CD4-positive, alpha-beta memory T cell (primary cell): ENCODE measurements at regions not wholly inside any gene's neighbourhood (a gene's known extent, or its start where the extent isn't known, plus 50 kb on each side); places are given as distances from the start of the nearest gene placed in this dataset.

ENCODE experiments used
- CTCF ChIA-PET: fragments of 350-600 bp; sonication (Branson Sonifier 250); formaldehyde crosslinking; loops from one replicate; lab custom pipeline; 2021; ENCODE audit warnings: inconsistent platforms; ENCODE audit not compliant: partially characterized antibody; lab: Charles Lee
- POLR2A ChIA-PET: fragments of 350-600 bp; sonication (Branson Sonifier 250); formaldehyde crosslinking; loops from one replicate; lab custom pipeline; 2021; ENCODE audit not compliant: partially characterized antibody; lab: Charles Lee
- DNase-seq, 5 donors: peaks; one replicate each; pipeline versions ENCODE4 v3.0.0 to v3.0.0-alpha.2; 2020 to 2022; ENCODE audit warnings: mixed read lengths in 1 of 5
- H3K27ac ChIP-seq: one replicate; pipeline ENCODE4 v1.7.0; 2013; ENCODE audit warnings: low read depth, low read length
- H3K27me3 ChIP-seq: 2 replicates; pipeline ENCODE4 v1.7.0; 2013; ENCODE audit warnings: mild to moderate bottlenecking, low read length, moderate library complexity; ENCODE audit not compliant: insufficient read depth
- H3K36me3 ChIP-seq: 2 replicates; pipeline ENCODE4 v1.7.0; 2013; ENCODE audit warnings: mild to moderate bottlenecking, low read length, moderate library complexity; ENCODE audit not compliant: insufficient read depth
- H3K4me1 ChIP-seq: 2 replicates; pipeline ENCODE4 v1.7.0; 2013; ENCODE audit warnings: mild to moderate bottlenecking, low read length, moderate library complexity; ENCODE audit not compliant: insufficient read depth
- H3K4me3 ChIP-seq, 2 donors: one replicate each; pipeline ENCODE4 v1.7.0; 2013; ENCODE audit warnings: low read length in 2 of 2, mild to moderate bottlenecking in 1 of 2
- H3K9me3 ChIP-seq, 2 donors: one replicate each; pipeline ENCODE4 v1.7.0; 2013; ENCODE audit warnings: low read length in 2 of 2, control low read depth in 1 of 2; ENCODE audit not compliant: control insufficient read depth in 1 of 2
- H3K27ac Mint-ChIP-seq, 7 donors: one replicate each; pipeline ENCODE4 v1.8.0; 2020 to 2021; ENCODE audit warnings: mixed read lengths in 7 of 7, mild to moderate bottlenecking in 6 of 7, inconsistent platforms in 3 of 7, moderate library complexity in 3 of 7
- H3K27me3 Mint-ChIP-seq, 2 donors: one replicate each; pipeline ENCODE4 v1.8.0; 2020 to 2021; ENCODE audit warnings: mixed read lengths in 2 of 2
- H3K36me3 Mint-ChIP-seq, 2 donors: one replicate each; pipeline ENCODE4 v1.8.0; 2020 to 2021; ENCODE audit warnings: mixed read lengths in 2 of 2, inconsistent platforms in 1 of 2, mild to moderate bottlenecking in 1 of 2
- H3K4me1 Mint-ChIP-seq, 4 donors: one replicate each; pipeline ENCODE4 v1.8.0; 2020 to 2021; ENCODE audit warnings: mixed read lengths in 4 of 4, mild to moderate bottlenecking in 1 of 4
- H3K4me3 Mint-ChIP-seq, 8 donors: one replicate each; pipeline ENCODE4 v1.8.0; 2020 to 2021; ENCODE audit warnings: mixed read lengths in 8 of 8, mild to moderate bottlenecking in 7 of 8, moderate library complexity in 6 of 8, inconsistent platforms in 3 of 8
- H3K9me3 Mint-ChIP-seq, 8 donors: one replicate each; pipeline ENCODE4 v1.8.0; 2020 to 2021; ENCODE audit warnings: mixed read lengths in 8 of 8, mild to moderate bottlenecking in 5 of 8, inconsistent platforms in 3 of 8, moderate library complexity in 1 of 8
- intact Hi-C: fragments of 100-400 bp; cut with micrococcal nuclease; formaldehyde crosslinking; loops from one replicate; pipeline ENCODE4 v1.15.1; 2023

DNA sequence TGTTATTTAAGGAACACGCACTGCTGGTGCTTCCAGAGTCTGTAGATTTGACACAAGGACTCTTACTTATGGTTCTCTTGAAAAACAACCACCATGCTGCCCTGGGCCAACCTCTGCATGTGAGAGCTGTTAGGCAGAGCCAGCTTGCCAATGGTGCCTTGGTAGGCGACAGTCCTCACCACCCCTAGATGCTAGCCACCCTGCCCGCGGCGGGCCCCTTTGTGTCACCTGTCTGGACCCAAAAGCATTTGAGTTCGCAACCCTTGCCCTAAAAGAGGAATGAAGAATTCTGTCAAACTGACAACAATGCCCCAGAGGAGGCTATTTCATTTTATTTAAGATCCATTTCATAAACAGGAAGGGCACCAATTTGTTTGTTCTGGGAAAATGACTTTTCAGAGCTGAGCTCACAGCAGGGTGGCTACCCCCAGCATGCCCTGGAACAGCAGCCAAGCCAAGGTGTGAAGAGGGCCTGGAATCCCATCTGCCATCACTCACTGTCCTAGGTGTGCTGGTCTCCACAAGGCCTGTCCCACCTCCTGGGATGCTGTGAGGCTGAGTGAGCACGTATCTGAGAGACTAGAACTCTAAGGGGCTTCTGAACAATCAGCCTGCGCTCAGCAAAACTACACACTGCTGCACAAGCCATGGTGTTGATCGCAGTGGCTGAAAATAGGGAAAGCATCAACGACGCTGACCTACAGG lies 63.8 kb upstream of the FZD10 start:
- H3K4me1 Mint-ChIP-seq = no peaks in the 10 kb centered on the region
- no peaks in the 10 kb centered on the region for H3K36me3 Mint-ChIP-seq
- peaks cover 0 to 2% (median 0%) of the 10 kb centered on the region in 8 donors for H3K9me3 Mint-ChIP-seq
- intact Hi-C loops = no loop called here
- CTCF ChIA-PET = no interaction called here
- DNase-seq = no peak
- H3K27me3 Mint-ChIP-seq = peaks cover 0 to 2% of the 10 kb centered on the region in 2 donors
- Histone ChIP-seq H3K27ac (no peak overlapping the region), H3K36me3 (no peaks in the 10 kb centered on the region), H3K27me3 (no peaks in the 10 kb centered on the region), H3K4me3 (no peak overlapping the region), H3K4me1 (no peaks in the 10 kb centered on the region), H3K9me3 (no peaks in the 10 kb centered on the region)
- POLR2A ChIA-PET = no interaction called here
- H3K4me3 Mint-ChIP-seq = no peak overlapping the region
- no peak overlapping the region for H3K27ac Mint-ChIP-seq

DNA sequence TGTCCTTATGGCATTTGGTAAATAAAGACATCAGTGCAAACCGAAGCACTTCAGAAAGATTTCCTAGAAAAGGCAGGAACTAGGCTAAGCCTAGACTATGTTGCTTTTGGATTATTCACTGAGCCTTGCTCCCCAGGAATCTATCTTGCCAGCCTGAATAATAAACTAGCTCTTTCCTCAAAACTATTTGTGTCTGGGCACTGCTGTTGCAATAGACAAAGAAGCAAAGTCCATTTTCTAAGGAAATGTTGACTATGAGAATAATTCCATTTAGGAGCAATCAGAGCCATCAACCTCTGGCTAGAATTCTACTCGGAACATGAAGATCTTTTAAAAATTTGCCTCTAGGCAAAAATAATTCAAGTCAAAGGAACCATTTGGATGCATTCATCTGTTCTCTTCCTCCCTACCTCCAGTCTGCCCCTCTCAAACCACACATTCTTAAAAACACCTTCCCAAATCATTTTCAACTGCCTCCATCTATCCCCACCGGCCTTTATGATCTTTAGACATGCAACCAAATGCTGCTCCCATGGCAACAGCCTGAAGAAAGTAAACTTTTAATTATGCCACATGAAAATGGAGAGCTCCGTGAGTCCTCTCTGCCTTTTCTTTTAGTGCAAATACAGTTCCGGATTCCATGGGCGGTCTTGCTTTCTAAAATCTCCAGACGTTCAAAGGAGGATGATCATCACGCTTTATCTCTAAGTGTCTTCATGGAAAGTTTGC lies 61.5 kb upstream of the FZD10 start:
- ChIA-PET POLR2A (no interaction called here), CTCF (no interaction called here)
- no peak for DNase-seq
- no peak overlapping the region for H3K27ac ChIP-seq
- no peaks in the 10 kb centered on the region for H3K36me3 ChIP-seq
- H3K4me3 ChIP-seq = no peak overlapping the region
- Mint-ChIP-seq H3K27me3 (peaks cover 6% of the 10 kb centered on the region in 2 donors), H3K9me3 (peaks cover 0 to 3% (median 0%) of the 10 kb centered on the region in 8 donors), H3K36me3 (no peaks in the 10 kb centered on the region), H3K27ac (no peak overlapping the region), H3K4me1 (peaks cover 0 to 3% (median 0%) of the 10 kb centered on the region in 4 donors), H3K4me3 (no peak overlapping the region)
- H3K4me1 ChIP-seq = no peaks in the 10 kb centered on the region
- intact Hi-C loops = no loop called here
- H3K27me3 ChIP-seq = no peaks in the 10 kb centered on the region
- no peaks in the 10 kb centered on the region for H3K9me3 ChIP-seq

DNA sequence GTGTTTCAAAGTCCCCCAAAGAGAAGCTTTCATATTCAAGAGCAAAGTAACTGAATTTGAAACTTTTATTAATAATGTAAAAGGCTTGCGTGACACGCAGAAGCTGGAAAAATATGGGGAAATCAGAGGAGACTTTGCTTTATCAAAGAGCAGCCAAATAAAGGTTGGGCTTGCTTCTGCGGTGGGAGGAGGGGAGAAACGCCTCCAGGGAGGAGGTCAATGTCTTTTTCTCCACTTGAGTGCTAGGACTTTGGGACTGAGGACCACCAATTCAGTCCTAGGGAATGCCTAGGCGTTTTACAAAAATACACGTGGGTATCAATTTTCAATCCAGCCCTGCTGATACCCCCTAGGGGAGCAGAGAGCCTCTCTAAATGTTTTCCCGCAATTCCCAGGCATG lies 60.9 kb upstream of the FZD10 start:
- no peak overlapping the region for H3K27ac ChIP-seq
- Mint-ChIP-seq H3K4me1 (peaks cover 0 to 3% (median 0%) of the 10 kb centered on the region in 4 donors), H3K4me3 (no peak overlapping the region), H3K36me3 (no peaks in the 10 kb centered on the region), H3K27me3 (peaks cover 6% of the 10 kb centered on the region in 2 donors), H3K9me3 (peaks cover 0 to 3% (median 0%) of the 10 kb centered on the region in 8 donors), H3K27ac (no peak overlapping the region)
- no peak overlapping the region for H3K4me3 ChIP-seq
- ChIA-PET CTCF (no interaction called here), POLR2A (no interaction called here)
- no peaks in the 10 kb centered on the region for H3K4me1 ChIP-seq
- H3K9me3 ChIP-seq = no peaks in the 10 kb centered on the region
- DNase-seq = no peak
- no peaks in the 10 kb centered on the region for H3K27me3 ChIP-seq
- H3K36me3 ChIP-seq = no peaks in the 10 kb centered on the region
- intact Hi-C loops = no loop called here

DNA sequence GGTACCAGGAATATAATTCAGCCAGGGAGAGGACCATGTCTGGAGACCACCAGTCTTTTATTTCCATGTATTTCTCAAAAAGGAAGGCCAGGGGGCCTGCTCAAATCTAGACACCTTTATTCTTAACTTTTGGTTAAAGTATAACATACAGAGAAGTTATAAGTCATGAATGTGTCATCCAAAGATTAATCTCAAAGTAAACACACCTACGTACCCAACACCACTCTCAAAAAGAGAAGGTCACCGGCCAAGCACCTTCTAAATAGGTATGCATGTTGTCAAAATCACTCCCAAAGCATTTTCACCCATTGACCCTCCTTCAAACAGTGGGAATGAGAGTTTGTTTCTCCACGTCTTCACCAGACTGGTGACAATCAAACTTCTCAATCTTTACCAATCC lies 60.0 kb upstream of the FZD10 start:
- no peak for DNase-seq
- Mint-ChIP-seq H3K4me3 (no peak overlapping the region), H3K27ac (no peak overlapping the region), H3K27me3 (peaks cover 6% of the 10 kb centered on the region in 2 donors), H3K9me3 (peaks cover 0 to 3% (median 0%) of the 10 kb centered on the region in 8 donors), H3K4me1 (peaks cover 0 to 3% (median 0%) of the 10 kb centered on the region in 4 donors), H3K36me3 (no peaks in the 10 kb centered on the region)
- H3K27me3 ChIP-seq = no peaks in the 10 kb centered on the region
- no peaks in the 10 kb centered on the region for H3K9me3 ChIP-seq
- POLR2A ChIA-PET = no interaction called here
- CTCF ChIA-PET = no interaction called here
- no peak overlapping the region for H3K27ac ChIP-seq
- H3K36me3 ChIP-seq = no peaks in the 10 kb centered on the region
- H3K4me3 ChIP-seq = no peak overlapping the region
- no peaks in the 10 kb centered on the region for H3K4me1 ChIP-seq
- intact Hi-C loops = no loop called here

DNA sequence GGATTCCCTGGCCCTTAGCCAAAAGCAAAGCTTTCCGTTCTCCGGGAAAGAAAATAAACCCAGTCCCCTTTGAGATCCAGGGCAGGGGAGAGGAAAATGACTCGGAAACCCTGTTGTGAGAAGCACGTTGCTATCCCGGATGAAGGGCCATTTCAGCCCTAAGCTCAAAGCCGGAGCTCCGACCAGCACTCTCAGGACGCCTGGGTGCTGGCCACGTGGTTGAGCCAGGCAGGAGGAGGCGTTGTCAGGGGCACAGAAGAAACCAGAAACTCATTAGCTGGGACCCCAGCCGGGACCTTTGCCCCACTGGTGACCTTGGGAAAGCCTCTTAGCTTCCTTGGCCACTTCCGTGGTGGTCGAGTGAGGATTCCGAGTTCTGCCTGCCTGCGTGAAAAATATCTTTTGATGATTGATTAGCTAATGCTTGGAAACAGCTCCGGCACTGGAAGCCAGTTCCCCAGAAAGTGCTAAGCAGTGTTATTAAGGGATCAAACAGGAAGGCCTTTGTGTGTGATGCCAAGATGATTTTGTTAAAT lies 57.6 kb upstream of the FZD10 start:
- no peak for DNase-seq
- H3K36me3 Mint-ChIP-seq = no peaks in the 10 kb centered on the region
- intact Hi-C loops = no loop called here
- H3K4me3 Mint-ChIP-seq = peak overlapping the region in 1 of 8 donors; percentile 48
- H3K27ac Mint-ChIP-seq = no peak overlapping the region
- H3K27me3 Mint-ChIP-seq = peaks cover 6% of the 10 kb centered on the region in 2 donors
- peaks cover 0 to 3% (median 0%) of the 10 kb centered on the region in 4 donors for H3K4me1 Mint-ChIP-seq
- H3K36me3 ChIP-seq = no peaks in the 10 kb centered on the region
- H3K4me3 ChIP-seq = no peak overlapping the region
- H3K9me3 Mint-ChIP-seq = peaks cover 0 to 14% (median 3%) of the 10 kb centered on the region in 8 donors
- H3K27ac ChIP-seq = no peak overlapping the region
- no peaks in the 10 kb centered on the region for H3K27me3 ChIP-seq
- no peaks in the 10 kb centered on the region for H3K4me1 ChIP-seq
- POLR2A ChIA-PET = no interaction called here
- CTCF ChIA-PET = no interaction called here
- H3K9me3 ChIP-seq = no peaks in the 10 kb centered on the region

DNA sequence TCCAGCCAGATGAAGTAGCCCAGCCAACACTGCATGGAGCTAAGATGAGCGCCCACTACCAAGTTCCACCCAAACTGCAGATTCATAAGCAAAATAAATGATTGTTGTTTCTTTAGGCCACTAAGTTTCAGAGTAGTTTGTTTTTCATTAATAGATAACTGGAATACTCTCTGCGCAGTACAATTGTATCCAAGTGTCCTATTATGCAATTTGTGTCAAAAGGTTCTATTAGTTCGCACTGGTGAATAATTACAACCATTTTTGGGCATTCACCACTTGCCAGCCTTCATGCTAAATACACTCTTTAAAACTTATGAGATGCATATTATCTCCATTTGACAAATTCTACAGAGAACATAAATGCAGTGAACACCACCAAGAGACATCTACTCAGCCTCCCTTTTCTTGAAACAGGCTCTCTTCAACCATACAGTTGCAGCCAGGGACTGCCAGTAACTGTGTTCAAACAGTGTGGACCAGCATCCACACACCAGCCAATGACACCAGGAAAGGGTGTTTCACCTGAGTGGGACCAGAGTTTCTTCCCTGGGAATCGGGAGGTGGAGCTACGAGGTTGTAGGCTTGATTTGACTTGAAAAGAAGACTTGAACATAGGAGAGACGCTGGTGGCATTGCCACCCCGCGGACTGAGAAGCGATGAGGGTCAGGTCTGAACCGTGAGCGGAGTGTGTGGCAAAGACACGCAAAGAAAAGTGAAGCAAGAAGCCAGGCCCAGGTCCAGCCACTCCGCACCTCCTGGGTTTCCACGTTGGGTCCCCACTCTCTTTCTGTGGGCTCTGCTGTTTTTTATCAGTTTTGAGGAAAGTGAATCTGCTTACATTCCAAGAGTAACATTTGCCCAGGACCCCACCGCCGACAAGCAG lies 53.0 kb upstream of the FZD10 start:
- no peak overlapping the region for H3K4me3 ChIP-seq
- no peak overlapping the region for H3K27ac Mint-ChIP-seq
- H3K27me3 Mint-ChIP-seq = peaks cover 3 to 7% of the 10 kb centered on the region in 2 donors
- peaks cover 0 to 18% (median 5%) of the 10 kb centered on the region in 8 donors for H3K9me3 Mint-ChIP-seq
- no peak for DNase-seq
- no peaks in the 10 kb centered on the region for H3K36me3 Mint-ChIP-seq
- H3K9me3 ChIP-seq = no peaks in the 10 kb centered on the region
- POLR2A ChIA-PET = no interaction called here
- no peak overlapping the region for H3K27ac ChIP-seq
- CTCF ChIA-PET = no interaction called here
- no peak overlapping the region for H3K4me3 Mint-ChIP-seq
- no peaks in the 10 kb centered on the region for H3K36me3 ChIP-seq
- intact Hi-C loops = no loop called here
- no peaks in the 10 kb centered on the region for H3K27me3 ChIP-seq
- H3K4me1 Mint-ChIP-seq = peaks cover 0 to under 1% (median 0%) of the 10 kb centered on the region in 4 donors
- no peaks in the 10 kb centered on the region for H3K4me1 ChIP-seq

DNA sequence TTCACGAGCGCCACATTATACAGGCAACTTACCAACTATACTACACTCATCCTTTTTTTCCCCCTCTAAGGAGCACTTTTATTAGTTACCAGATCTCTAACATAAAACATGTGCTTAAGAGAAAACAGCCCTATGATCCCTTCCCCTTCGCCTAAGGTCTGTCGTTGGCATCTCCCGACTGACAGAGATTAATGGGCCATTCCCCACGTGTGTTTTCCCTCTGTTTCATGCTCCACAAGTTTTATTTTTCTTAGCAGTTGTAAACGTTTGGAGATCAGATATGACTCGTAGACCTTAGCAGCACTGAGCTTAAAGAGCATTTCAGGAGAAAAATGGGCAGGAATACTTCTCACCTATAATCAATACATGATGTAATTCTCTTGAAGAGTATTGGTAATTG lies 51.4 kb upstream of the FZD10 start:
- Mint-ChIP-seq H3K27ac (no peak overlapping the region), H3K4me1 (no peaks in the 10 kb centered on the region), H3K36me3 (no peaks in the 10 kb centered on the region), H3K27me3 (peaks cover 3 to 4% of the 10 kb centered on the region in 2 donors), H3K4me3 (no peak overlapping the region), H3K9me3 (peaks cover 0 to 15% (median 5%) of the 10 kb centered on the region in 8 donors)
- Histone ChIP-seq H3K4me1 (no peaks in the 10 kb centered on the region), H3K9me3 (no peaks in the 10 kb centered on the region), H3K27ac (no peak overlapping the region), H3K36me3 (no peaks in the 10 kb centered on the region), H3K4me3 (no peak overlapping the region), H3K27me3 (no peaks in the 10 kb centered on the region)
- intact Hi-C loops = no loop called here
- ChIA-PET POLR2A (no interaction called here), CTCF (no interaction called here)
- DNase-seq = no peak
